ENCODE measurements at regions not wholly inside any gene's neighbourhood (a gene's known extent, or its start where the extent isn't known, plus 50 kb on each side); places are given as distances from the start of the nearest gene placed in this dataset.
"Not testable (repeated sequence)": the region's sequence is repeated elsewhere in the genome, so short reads cannot be mapped to it uniquely, and the experiment has no call there.

DNA sequence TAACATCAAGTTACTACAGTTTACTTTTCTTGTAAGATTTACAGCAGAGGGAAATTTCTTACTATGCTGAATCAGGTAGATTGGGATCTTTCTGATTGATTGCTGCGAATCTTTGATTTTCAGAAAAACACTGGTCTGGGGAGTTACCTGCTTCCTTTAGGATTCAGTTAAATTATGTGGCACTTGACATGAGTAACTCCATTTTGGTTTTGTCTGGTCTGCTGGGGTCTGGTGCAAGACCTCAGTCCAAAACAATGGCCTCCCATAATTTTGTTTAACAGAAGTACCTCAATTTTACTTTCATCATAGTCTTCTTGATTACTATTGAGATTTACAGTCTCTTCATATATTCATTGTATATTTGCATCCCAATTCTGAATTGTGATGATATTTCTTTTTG is 775.5 kb downstream of the TRIB2 start:
- in situ Hi-C loops (cut with HindIII; ENCODE audit: low sequenced_read_pairs), result no loop called here

DNA sequence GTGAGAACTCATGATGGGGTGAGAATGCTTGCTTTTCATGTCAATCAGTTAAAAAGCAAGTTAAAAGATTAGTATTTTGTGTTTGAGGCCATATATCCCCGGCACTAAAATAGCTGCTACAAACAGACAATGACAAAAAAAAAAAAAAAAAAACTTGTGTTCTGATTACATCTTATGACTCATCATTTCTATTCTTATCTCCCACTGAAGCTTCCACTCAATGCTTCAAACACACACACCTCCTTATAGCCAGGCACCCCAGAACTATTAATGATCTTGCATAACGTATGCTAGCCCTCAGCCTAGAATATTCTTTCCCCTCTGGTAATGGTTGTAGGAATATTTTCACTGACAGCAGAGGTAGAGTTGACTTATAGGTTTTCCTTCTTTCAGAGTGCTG is 778.3 kb downstream of the TRIB2 start:
- in situ Hi-C loops (cut with HindIII; ENCODE audit: low sequenced_read_pairs), result no loop called here

DNA sequence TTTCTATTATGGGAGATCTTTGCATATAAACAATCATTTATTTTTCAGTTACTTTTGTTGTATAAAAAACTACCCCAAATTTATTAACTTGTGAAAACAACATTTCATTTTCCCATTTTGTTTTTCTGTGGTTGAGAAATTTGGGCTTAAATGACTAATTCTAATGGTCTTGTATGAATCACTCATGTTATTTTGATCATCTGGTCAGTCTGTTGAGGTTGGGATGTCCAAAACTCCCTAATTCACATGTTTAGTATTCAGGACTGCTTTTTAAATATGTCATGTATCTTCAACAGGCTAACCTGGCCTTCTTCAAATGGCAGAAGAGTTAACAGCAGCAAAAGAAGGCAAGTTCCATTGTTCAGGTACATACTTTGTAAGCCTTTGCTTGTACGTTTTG is 788.1 kb downstream of the TRIB2 start:
- in situ Hi-C loops (cut with HindIII; ENCODE audit: low sequenced_read_pairs), result no loop called here

DNA sequence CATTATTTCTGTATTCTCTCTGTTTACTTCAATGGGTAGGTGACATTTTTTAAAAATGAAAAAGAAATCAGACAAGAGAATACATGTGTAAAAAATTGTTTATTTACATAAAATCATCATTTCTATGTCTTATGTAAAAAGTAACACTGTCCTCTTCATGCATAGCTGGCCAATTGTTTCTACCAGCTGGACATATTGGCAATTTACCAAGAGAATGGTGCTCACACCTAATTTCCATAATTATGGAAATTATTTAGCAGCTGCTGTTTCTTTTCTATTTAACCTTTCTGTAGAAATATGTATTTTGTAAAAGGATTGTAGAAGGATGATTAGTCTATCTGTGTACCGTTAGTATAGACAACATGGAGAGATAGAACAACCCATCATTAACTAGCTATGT is 791.9 kb downstream of the TRIB2 start:
- in situ Hi-C loops (cut with HindIII; ENCODE audit: low sequenced_read_pairs), result no loop called here

DNA sequence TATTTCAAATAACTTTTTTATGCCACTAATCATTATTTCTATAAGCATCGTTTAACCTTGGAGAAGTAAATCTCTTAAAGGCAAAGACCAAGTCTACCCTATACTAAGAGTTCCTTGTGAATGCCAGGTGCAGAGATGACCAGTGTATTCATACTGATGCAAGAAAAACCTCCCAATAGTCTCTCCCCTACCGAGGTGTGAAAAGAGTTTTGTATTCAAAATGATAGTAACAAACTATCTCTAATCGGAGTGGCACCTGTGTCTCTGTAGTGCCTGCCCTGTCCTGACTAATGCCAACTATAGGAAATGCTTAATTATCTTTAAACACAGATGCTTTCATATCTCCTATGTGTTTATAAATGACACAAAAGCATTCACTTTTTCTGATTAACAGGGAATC is 798.5 kb downstream of the TRIB2 start:
- in situ Hi-C loops (cut with HindIII; ENCODE audit: low sequenced_read_pairs), result no loop called here

DNA sequence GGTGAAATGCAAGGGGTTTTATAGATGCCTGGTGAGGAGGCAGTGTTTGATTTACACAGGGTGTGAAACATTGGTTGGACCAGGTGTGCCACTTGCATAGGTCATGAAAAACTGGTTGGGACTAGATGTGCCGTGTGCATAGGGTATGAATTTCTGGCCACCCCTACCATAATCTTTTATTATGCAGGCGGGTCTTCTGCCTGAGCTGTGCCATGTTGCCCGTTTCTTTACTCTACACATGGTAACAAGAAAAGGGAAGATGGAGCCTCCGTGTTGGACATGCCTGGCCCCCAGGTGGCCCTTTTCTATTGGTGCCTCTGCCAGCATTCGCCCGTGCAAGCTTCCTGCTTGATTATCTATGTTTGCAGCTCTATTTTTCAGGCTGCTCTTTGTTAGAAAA is 805.4 kb downstream of the TRIB2 start:
- in situ Hi-C loops (cut with HindIII; ENCODE audit: low sequenced_read_pairs), result no loop called here

DNA sequence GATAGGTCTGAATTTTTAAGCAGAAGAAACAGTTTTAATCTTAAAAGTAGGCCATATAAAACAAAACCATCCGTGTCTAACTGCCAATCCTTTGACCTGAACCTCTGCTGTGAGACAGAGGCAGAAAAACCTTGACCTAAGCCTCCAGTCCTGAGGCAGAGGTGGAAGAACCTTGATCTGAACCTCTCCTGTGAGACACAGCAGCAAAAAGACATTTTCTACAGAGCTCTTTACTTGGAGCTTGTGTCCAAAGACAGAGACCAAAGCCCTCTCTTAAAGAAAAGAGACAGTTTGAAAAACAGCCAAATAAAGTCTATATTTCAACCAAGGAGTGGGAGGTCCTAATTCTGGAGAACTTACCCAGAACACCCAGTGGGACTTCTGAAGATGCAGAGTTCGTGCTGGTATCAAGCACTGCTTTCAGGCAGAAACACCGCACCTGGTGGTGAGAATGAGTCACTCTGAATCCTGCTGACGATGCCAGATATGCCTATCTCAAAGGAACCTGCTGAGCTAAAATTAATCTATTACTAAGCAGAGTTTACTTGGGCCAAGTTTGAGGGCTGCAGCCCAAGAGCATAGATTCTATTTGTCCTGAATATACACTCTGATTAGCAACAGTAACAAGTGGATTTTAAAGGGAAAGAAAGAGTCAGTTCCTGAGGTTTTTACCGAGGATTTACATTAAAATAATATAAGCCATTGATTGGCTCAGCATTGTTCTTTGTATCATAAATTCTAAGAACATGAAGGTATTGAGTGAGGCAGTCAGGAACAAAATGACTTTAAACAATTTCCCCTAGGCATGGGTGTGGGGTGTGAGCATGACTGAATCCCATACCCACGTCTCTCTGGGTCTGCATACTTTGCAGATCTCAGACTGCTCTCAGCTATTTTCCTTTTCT is 806.4 kb downstream of the TRIB2 start:
- in situ Hi-C loops (cut with HindIII; ENCODE audit: low sequenced_read_pairs), result no loop called here

DNA sequence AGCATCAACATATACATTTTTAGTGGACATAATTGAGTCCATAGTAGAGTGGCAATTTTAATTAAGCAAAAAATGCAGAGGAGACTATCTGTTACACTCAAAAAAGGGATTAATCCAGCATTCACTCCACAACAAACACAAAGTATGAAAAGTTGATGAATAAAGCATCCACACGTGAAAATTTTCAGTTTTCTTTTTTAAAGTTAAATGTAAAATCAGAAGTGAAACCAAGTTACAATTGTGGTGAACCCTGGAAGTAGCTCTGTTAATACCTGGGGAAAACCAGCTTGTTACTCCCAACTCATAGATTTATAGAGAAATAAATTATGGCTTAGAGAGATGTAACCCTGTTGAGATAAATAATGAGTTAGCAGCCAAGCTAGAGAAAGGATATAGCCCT is 807.8 kb downstream of the TRIB2 start:
- in situ Hi-C loops (cut with HindIII; ENCODE audit: low sequenced_read_pairs), result no loop called here

DNA sequence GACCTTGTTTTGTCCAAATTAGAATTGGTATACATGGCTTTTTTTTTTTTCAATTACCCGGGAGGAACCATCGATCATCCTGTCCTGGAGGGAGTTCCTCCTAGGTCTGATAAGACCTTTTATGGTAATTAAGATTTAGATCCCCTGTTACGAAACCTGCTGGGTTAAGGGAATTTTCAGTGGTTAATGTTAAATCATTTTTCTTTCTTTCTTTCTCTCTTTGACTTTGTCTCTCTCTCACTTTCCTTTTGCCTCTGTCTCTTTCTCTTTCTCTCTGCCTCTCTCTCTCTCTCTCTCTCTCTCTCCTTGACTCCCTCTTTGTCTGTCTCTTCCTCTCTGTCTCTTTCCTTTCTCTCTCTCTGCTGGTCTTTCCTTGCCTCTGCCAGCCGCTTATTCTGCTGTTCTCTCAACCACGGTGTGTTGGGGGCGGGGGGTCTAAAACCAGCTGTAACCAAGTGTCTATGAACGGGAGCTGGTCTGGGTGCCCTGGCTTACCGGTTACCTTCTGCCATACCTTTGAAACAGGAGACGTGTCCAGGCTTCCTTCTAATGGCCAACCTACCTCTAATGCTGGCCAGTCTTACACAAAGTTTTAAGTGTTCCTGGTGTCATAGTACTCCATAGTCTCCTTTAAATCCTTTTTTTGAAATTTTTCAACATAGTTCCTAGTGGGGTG is 815.1 kb downstream of the TRIB2 start:
- in situ Hi-C loops (cut with HindIII; ENCODE audit: low sequenced_read_pairs), result not testable (repeated sequence)

DNA sequence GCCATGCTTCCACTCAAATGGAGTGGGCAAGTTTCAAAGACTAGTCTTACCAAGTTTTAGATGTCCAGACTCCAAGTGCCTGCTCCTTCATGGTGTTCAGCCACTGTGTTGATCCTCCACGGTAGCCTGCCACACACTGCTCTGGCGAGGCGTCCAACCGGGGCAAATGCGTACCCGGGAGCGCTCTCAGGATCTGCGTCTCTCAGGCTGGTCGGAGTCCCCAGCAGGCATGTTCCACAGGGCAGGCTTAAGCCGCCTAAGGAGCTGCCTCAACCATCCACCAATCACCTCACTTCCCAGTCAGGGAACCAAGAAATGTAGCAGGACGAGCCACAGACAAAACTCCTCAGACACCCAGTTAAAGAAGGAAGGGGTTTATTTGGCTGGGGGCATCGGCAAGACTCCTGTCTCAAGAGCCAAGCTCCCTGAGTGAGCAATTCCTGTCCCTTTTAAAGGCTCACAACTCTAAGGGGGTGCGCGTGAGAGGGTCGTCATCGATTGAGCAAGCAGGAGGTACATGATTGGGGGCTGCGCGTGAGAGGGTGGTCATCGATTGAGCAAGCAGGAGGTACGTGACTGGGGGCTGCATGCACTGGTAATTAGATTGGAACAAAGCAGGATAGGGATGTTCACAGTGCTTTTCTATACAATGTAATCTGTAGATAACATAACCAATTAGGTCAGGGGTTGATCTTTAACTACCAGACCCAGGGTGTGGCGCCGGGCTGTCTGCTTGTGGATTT is 816.2 kb downstream of the TRIB2 start:
- in situ Hi-C loops (cut with HindIII; ENCODE audit: low sequenced_read_pairs), result not testable (repeated sequence)

DNA sequence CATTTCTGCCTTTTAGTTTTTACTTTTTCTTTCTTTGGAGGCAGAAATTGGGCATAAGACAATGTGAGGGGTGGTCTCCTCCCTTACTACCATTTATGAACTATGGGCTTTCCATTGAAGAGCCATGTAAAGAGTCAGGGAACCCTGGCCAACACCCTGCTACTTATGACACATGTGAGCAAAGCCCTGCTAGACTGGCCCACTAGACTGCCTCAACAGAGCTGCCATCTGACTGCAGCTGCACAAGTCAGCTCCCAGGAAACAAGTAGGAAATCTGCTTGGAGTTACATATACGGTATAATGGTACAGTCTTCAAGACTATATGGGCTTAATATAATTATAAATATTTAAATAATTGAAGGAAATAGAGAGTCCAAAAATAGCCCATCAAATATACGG is 816.8 kb downstream of the TRIB2 start:
- in situ Hi-C loops (cut with HindIII; ENCODE audit: low sequenced_read_pairs), result no loop called here

DNA sequence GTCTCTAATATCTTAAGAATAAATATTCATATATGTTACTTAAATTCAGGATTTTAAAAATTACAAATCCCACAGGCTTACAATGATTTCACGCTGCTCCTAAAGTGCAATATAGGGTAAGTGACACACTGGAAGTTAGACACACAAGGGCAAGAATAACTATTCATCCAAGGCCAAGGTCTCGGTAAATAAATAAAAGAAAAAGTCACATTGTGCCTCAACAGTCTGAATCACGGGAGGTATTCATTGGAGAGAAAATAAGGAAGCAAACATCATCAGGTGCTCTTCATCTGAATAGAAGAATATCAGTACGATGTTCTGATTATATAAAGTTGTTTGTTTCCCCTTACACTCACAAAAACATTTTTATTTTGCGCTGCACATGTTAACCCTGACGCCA is 820.2 kb downstream of the TRIB2 start:
- in situ Hi-C loops (cut with HindIII; ENCODE audit: low sequenced_read_pairs), result no loop called here

DNA sequence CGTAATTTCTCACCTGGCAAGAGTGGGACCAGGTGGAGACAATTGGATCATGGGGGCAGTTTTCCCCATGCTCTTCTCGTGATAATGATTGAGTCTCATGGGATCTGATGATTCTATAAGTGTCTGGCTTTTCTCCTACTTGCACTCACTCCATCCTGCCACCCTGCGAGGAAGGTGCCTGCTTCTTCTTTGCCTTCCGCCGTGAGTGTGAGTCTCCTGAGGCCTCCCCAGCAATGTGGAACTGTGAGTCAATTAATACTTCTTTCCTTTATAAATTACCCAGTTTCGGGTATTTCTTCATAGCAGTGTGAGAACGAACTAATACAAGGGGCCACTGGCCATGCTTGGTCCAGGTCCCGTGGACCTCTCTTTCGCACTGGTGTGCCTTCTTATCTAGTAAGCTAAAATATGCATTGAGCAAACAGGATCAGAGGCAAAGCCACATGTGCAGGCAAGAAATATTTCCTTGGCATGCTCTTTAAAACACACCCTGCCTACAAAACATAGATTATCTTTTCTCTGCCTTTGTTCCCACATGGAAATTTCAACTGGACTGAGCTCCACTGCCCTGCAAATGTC is 821.1 kb downstream of the TRIB2 start:
- in situ Hi-C loops (cut with HindIII; ENCODE audit: low sequenced_read_pairs), result no loop called here

DNA sequence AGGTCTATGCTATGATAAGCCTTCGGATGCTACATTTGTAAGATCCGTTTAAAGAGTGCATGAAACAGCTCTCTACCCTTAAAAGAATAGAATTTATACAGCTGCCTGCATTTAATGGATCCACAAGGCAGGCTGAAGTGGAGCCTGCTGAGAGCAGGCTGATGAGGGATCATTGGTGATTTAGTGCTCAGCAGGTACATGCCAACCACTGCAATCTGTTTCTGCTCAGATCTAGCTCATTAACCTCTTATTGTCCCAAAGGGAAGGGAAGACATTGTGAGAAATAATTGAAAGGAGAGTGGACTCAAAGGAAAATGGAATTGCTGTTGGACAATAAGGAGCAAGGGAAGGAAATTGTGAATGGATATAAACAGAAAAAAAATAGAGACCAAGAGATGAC is 822.6 kb downstream of the TRIB2 start:
- in situ Hi-C loops (cut with HindIII; ENCODE audit: low sequenced_read_pairs), result no loop called here

DNA sequence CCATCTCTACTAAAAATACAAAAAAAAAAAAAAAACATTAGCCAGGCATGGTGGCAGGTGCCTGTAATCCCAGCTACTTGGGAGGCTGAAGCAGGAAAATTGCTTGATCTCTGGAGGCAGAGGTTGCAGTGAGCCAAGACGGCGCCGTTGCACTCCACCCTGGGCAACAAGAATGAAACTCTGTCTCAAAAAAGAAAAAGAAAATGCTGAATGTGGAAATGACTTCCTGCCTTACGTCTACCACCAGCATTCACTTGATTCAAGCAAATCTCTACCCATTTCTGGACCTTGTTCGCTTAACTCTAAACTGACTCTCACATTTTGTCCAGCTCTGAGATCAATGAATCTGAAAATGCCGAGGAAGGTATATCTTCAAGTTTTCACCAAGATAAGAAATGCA is 825.3 kb downstream of the TRIB2 start:
- in situ Hi-C loops (cut with HindIII; ENCODE audit: low sequenced_read_pairs), result no loop called here

DNA sequence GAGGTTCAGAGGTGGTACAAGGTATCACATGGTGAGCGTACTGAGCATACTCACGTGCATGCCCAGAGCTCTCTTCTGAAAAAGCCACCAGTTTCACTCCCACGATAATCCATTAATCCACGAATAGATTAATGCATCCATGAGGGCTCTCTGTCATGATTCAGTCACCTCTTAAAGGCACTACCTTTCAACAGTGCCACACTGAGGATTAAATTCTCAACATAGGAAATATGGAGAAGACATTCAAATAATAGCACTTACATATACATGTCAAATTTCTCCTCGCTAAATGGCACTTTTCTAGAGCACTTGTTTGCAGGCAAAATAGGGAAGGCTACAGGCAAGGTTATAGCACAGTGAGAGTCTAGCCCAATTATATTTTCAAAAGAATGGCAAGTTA is 825.9 kb downstream of the TRIB2 start:
- in situ Hi-C loops (cut with HindIII; ENCODE audit: low sequenced_read_pairs), result no loop called here

DNA sequence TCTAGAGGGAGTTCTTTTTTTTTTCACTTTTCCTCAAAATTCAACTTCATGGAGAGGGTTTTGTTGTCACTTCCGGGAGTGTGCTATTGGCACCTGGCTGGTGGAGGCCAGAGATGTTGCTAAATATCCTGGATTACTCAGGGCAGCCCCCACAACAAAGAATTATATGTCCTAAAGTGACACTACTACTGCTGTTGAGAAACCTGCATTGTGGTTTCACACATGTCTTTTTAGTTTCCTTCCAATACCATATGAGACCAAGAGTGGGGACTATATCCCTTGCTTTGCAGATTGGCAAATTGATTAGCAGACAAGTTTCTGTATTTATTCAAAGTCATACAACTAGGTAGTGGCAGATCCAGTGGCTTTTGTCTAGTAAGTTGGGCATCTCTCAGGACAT is 826.8 kb downstream of the TRIB2 start:
- in situ Hi-C loops (cut with HindIII; ENCODE audit: low sequenced_read_pairs), result no loop called here

DNA sequence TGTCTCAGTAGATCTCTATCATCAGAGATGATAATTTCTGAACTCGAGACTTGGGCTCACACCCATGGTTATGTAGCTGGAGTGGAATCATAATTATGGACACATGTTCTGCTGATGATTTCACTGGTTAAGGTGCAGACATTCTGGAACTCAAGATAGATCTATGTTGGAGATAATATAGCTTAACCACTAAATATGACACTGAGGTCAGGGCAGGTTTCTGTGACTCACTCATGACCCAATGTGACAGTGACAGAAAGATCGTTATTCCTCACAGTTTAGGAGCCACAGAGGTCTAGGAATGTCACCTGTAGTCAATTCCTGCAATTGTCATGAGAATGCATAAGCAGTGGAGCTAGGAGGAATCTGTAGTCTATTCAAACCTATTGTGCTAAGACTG is 828.6 kb downstream of the TRIB2 start:
- in situ Hi-C loops (cut with HindIII; ENCODE audit: low sequenced_read_pairs), result no loop called here

DNA sequence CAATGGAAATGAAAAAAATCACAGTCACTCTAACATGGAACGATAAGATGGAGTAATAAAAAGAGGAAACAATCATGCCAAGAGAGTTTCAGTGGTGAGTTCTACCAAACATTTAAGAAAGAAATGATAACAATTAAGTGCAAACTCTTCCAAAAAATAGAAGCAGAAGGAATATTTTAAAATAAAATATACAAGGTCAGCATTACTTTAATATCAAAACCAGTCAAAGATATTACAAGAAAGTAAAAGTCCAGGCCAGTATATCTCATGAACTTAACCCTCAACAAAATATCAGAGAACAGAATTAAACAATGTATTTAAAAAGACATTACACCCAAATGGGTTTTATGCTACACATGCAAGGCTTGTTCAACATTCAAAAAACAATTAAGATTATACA is 829.4 kb downstream of the TRIB2 start:
- in situ Hi-C loops (cut with HindIII; ENCODE audit: low sequenced_read_pairs), result no loop called here

DNA sequence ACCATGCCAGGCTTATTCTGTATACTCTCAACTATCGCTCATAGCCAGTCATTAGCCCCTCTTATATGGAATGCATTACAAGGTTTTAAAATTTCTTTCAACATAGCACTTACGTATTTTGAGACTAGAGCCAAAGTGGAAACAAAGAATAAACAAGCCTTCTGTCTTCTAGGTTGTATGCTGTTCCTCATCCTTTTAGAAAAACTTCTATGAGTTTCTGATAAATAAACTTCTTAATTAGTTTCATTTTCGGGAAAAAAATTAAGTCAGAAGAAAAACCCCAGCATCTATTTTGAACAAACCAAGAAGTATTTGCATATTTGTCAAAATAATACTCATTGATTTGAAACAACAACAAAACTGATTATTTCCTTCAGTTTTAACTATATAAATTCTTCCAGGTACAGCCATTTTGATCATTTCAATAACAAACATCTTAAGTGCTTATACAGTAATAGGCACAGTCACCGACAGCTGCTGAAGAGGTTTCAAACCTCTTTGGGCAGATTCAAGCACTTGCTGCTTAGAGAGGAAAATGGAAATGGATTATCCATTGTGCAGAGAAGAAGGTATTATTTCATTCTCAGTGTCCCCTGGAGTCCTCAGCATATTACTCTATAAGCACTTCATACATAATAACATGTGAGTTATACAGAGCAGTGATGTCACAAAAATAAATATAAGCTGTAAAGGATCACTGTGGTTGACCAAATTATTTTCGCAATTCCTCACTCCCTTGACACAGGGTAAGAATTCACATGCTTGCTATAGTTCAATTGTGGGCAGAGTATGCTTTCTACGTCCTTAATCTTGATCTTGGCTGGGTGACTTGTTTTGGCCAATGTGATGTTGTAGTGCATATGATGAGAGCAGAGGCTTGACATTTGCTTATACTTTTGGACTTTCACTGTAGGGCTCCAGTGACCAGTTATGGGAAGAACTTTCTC is 833.8 kb downstream of the TRIB2 start:
- in situ Hi-C loops (cut with HindIII; ENCODE audit: low sequenced_read_pairs), result no loop called here
